SK-N-SH treated with all-trans-retinoic acid at 6 μM for 48 hours (cell line): ENCODE measurements at regions not wholly inside any gene's neighbourhood (a gene's known extent, or its start where the extent isn't known, plus 50 kb on each side); places are given as distances from the start of the nearest gene placed in this dataset.

ENCODE experiments used
- ATAC-seq: fragments of 200-7000 bp; cut with Tn5 transposase; 3 replicates; pipeline ENCODE4 v1.9.1; 2020; ENCODE audit warnings: mild to moderate bottlenecking, moderate library complexity
- ARNTL ChIP-seq: fragments of 450-650 bp; formaldehyde crosslinking; IDR thresholded peaks from 2 replicates; pipeline ENCODE4 v1.5.0; 2020; ENCODE audit warnings: low read depth, mild to moderate bottlenecking, moderate library complexity, borderline replicate concordance
- BACH2 ChIP-seq: fragments of 250-450 bp; sonication (Bioruptor Pico); IDR thresholded peaks from 2 replicates; pipeline ENCODE4 v1.9.0; 2021; ENCODE audit warnings: mild to moderate bottlenecking, borderline replicate concordance
- CSDC2 ChIP-seq: fragments of 250-450 bp; sonication (Bioruptor Pico); IDR thresholded peaks from 2 replicates; pipeline ENCODE4 v1.5.0; 2020; ENCODE audit warnings: mild to moderate bottlenecking, moderate library complexity
- CSRNP3 ChIP-seq: fragments of 250-450 bp; sonication (Bioruptor Pico); IDR thresholded peaks from 2 replicates; pipeline ENCODE4 v1.5.1; 2021; ENCODE audit warnings: mild to moderate bottlenecking, moderate library complexity
- ESRRG ChIP-seq: fragments of 250-450 bp; sonication (Bioruptor Pico); IDR thresholded peaks from 2 replicates; pipeline ENCODE4 v1.6.1; 2021; ENCODE audit warnings: mild to moderate bottlenecking
- GLIS3 ChIP-seq: fragments of 250-450 bp; sonication (Bioruptor Pico); IDR thresholded peaks from 2 replicates; pipeline ENCODE4 v1.5.0; 2020; ENCODE audit warnings: mild to moderate bottlenecking, moderate library complexity
- OSR1 ChIP-seq: fragments of 250-450 bp; sonication (Bioruptor Pico); IDR thresholded peaks from 2 replicates; pipeline ENCODE4 v1.8.0; 2022; ENCODE audit warnings: moderate library complexity, mild to moderate bottlenecking, inconsistent platforms
- PATZ1 ChIP-seq: fragments of 250-450 bp; sonication (Bioruptor Pico); IDR thresholded peaks from 2 replicates; pipeline ENCODE4 v1.8.0; 2020; ENCODE audit warnings: mild to moderate bottlenecking, moderate library complexity, borderline replicate concordance
- PPARA ChIP-seq: fragments of 250-450 bp; sonication (Bioruptor Pico); IDR thresholded peaks from 2 replicates; pipeline ENCODE4 v1.5.0; 2020; ENCODE audit warnings: mild to moderate bottlenecking, borderline replicate concordance
- RARB ChIP-seq: fragments of 250-450 bp; sonication (Bioruptor Pico); IDR thresholded peaks from 2 replicates; pipeline ENCODE4 v1.8.0; 2021; ENCODE audit warnings: mild to moderate bottlenecking, moderate library complexity
- SNAI2 ChIP-seq: fragments of 250-450 bp; sonication (Bioruptor Pico); IDR thresholded peaks from 2 replicates; pipeline ENCODE4 v1.5.0; 2020; ENCODE audit warnings: mild to moderate bottlenecking, moderate library complexity
- TCF4 ChIP-seq: fragments of 250-450 bp; sonication (Bioruptor Pico); IDR thresholded peaks from 2 replicates; pipeline ENCODE4 v1.8.0; 2021; ENCODE audit warnings: mild to moderate bottlenecking, moderate library complexity, borderline replicate concordance
- TOX ChIP-seq: fragments of 250-450 bp; sonication (Bioruptor Pico); IDR thresholded peaks from 2 replicates; pipeline ENCODE4 v1.8.0; 2021; ENCODE audit warnings: mild to moderate bottlenecking, moderate library complexity, borderline replicate concordance
- ZC3H10 ChIP-seq: fragments of 250-450 bp; sonication (Bioruptor Pico); IDR thresholded peaks from 2 replicates; pipeline ENCODE4 v1.5.1; 2021; ENCODE audit warnings: mild to moderate bottlenecking, moderate library complexity
- ZFP3 ChIP-seq: fragments of 250-450 bp; sonication (Bioruptor Pico); IDR thresholded peaks from 2 replicates; pipeline ENCODE4 v1.5.0; 2020; ENCODE audit warnings: mild to moderate bottlenecking, moderate library complexity
- ZNF565 ChIP-seq: fragments of 450-650 bp; formaldehyde crosslinking; conservative IDR thresholded peaks from 2 replicates; pipeline ENCODE4 v1.5.0; 2020; ENCODE audit warnings: low read depth, mild to moderate bottlenecking, moderate library complexity
- ZNF70 ChIP-seq: fragments of 450-650 bp; formaldehyde crosslinking; IDR thresholded peaks from 2 replicates; pipeline ENCODE4 v1.5.0; 2020; ENCODE audit warnings: mild to moderate bottlenecking, moderate library complexity
- ZNF8 ChIP-seq: fragments of 450-650 bp; formaldehyde crosslinking; IDR thresholded peaks from 2 replicates; pipeline ENCODE4 v1.5.0; 2020; ENCODE audit warnings: mild to moderate bottlenecking, moderate library complexity
- TF ChIP-seq, protein P1 (sequence below): fragments of 250-450 bp; sonication (Bioruptor Pico); IDR thresholded peaks from 2 replicates; pipeline ENCODE4 v1.5.1; 2020; ENCODE audit warnings: low read depth, mild to moderate bottlenecking, moderate library complexity
- TF ChIP-seq, protein P2 (sequence below): fragments of 250-450 bp; sonication (Bioruptor Pico); IDR thresholded peaks from 2 replicates; pipeline ENCODE4 v1.8.0; 2021; ENCODE audit warnings: low read depth, mild to moderate bottlenecking, moderate library complexity, borderline replicate concordance
- TF ChIP-seq, protein P3 (sequence below): fragments of 250-450 bp; sonication (Bioruptor Pico); IDR thresholded peaks from 2 replicates; pipeline ENCODE4 v1.5.0; 2020; ENCODE audit warnings: mild to moderate bottlenecking, moderate library complexity

DNA sequence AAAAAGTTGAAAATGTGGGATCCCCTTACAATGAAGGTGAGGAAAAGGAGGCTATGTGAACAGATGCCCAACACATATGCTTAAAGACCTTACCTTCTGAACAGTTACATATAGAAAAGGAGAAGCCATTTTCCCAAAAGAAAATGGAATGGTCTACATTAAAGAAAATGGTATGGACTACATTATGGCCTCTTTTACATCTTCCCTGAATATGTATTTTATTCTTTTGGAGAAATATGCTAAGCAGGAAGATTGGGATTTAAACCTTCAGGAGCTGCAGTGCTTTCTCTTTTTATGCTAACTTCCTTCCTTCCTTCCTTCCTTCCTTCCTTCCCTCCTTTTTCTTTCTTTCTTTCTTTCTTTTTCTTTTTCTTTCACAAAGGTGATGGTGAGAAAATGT, 155.4 kb downstream of the SEC23IP start:
- TF ChIP-seq RARB: no peak
- TF ChIP-seq PPARA (CRISPR knock-in tag): no peak
- no peak for TF ChIP-seq GLIS3
- TF ChIP-seq ESRRG (CRISPR knock-in tag): no peak
- no peak for TF ChIP-seq TOX (CRISPR knock-in tag)
- TF ChIP-seq OSR1: no peak
- TF ChIP-seq, protein P1, sequence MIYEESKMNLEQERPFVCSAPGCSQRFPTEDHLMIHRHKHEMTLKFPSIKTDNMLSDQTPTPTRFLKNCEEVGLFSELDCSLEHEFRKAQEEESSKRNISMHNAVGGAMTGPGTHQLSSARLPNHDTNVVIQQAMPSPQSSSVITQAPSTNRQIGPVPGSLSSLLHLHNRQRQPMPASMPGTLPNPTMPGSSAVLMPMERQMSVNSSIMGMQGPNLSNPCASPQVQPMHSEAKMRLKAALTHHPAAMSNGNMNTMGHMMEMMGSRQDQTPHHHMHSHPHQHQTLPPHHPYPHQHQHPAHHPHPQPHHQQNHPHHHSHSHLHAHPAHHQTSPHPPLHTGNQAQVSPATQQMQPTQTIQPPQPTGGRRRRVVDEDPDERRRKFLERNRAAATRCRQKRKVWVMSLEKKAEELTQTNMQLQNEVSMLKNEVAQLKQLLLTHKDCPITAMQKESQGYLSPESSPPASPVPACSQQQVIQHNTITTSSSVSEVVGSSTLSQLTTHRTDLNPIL (CRISPR knock-in tag): no peak
- TF ChIP-seq ZC3H10 (CRISPR knock-in tag): no peak
- no peak for TF ChIP-seq CSRNP3
- TF ChIP-seq ZFP3 (CRISPR knock-in tag): no peak
- TF ChIP-seq PATZ1 (CRISPR knock-in tag): no peak
- TF ChIP-seq, protein P2, sequence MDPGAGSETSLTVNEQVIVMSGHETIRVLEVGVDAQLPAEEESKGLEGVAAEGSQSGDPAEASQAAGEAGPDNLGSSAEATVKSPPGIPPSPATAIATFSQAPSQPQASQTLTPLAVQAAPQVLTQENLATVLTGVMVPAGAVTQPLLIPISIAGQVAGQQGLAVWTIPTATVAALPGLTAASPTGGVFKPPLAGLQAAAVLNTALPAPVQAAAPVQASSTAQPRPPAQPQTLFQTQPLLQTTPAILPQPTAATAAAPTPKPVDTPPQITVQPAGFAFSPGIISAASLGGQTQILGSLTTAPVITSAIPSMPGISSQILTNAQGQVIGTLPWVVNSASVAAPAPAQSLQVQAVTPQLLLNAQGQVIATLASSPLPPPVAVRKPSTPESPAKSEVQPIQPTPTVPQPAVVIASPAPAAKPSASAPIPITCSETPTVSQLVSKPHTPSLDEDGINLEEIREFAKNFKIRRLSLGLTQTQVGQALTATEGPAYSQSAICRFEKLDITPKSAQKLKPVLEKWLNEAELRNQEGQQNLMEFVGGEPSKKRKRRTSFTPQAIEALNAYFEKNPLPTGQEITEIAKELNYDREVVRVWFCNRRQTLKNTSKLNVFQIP (CRISPR knock-in tag): no peak
- TF ChIP-seq TCF4 (CRISPR knock-in tag): no peak
- no peak for TF ChIP-seq ZNF8
- no peak for TF ChIP-seq SNAI2 (CRISPR knock-in tag)
- no peak for TF ChIP-seq ZNF70 (CRISPR knock-in tag)
- no peak for TF ChIP-seq ZNF565 (CRISPR knock-in tag)
- TF ChIP-seq ARNTL (CRISPR knock-in tag): no peak
- TF ChIP-seq BACH2 (CRISPR knock-in tag): no peak
- TF ChIP-seq, protein P3, sequence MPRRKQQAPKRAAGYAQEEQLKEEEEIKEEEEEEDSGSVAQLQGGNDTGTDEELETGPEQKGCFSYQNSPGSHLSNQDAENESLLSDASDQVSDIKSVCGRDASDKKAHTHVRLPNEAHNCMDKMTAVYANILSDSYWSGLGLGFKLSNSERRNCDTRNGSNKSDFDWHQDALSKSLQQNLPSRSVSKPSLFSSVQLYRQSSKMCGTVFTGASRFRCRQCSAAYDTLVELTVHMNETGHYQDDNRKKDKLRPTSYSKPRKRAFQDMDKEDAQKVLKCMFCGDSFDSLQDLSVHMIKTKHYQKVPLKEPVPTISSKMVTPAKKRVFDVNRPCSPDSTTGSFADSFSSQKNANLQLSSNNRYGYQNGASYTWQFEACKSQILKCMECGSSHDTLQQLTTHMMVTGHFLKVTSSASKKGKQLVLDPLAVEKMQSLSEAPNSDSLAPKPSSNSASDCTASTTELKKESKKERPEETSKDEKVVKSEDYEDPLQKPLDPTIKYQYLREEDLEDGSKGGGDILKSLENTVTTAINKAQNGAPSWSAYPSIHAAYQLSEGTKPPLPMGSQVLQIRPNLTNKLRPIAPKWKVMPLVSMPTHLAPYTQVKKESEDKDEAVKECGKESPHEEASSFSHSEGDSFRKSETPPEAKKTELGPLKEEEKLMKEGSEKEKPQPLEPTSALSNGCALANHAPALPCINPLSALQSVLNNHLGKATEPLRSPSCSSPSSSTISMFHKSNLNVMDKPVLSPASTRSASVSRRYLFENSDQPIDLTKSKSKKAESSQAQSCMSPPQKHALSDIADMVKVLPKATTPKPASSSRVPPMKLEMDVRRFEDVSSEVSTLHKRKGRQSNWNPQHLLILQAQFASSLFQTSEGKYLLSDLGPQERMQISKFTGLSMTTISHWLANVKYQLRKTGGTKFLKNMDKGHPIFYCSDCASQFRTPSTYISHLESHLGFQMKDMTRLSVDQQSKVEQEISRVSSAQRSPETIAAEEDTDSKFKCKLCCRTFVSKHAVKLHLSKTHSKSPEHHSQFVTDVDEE: no peak
- no peak for ATAC-seq

DNA sequence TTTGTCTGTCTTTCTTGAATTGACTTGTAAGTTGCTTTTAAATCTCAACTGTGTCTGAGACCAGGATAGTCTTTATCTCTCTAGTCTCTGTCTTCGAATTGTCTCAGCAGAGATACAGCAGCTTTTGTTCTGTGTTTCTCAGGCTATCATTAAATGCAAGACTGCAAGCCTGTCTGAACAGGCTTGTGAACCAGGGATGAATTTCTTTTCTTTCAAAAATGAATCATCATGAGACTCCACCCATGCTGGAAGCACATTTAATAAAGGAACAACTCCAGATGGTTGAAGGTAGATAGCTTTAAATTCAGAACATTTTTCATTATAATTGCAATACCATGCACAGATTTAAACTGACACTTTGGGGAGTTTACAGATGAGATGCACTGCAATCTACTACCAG, 155.9 kb downstream of the SEC23IP start:
- TF ChIP-seq, protein P3: no peak
- TF ChIP-seq CSDC2 (CRISPR knock-in tag) (no peak), TCF4 (CRISPR knock-in tag) (no peak), ZFP3 (CRISPR knock-in tag) (no peak), PPARA (CRISPR knock-in tag) (no peak)
- ATAC-seq: no peak
